HUES48 (cell line): ENCODE measurements at regions not wholly inside any gene's neighbourhood (a gene's known extent, or its start where the extent isn't known, plus 50 kb on each side); places are given as distances from the start of the nearest gene placed in this dataset.

Source experiments
- H3K27ac ChIP-seq: one replicate; pipeline ENCODE4 v1.7.0; 2013; ENCODE audit warnings: low read depth, low read length, inconsistent platforms
- H3K27me3 ChIP-seq: 2 replicates; pipeline ENCODE4 v1.6.1; 2013; ENCODE audit warnings: mild to moderate bottlenecking, low read length; ENCODE audit not compliant: control insufficient read depth, insufficient read depth
- H3K36me3 ChIP-seq: 2 replicates; pipeline ENCODE4 v1.6.1; 2013; ENCODE audit warnings: low read length; ENCODE audit not compliant: control insufficient read depth, insufficient read depth
- H3K4me1 ChIP-seq: 2 replicates; pipeline ENCODE4 v1.6.1; 2013; ENCODE audit warnings: mild to moderate bottlenecking, low read length; ENCODE audit not compliant: control insufficient read depth, insufficient read depth
- H3K4me3 ChIP-seq: 2 replicates; pipeline ENCODE4 v1.5.1; 2013; ENCODE audit warnings: mild to moderate bottlenecking, low read depth, low read length
- H3K9ac ChIP-seq: 2 replicates; pipeline ENCODE4 v1.6.1; 2013; ENCODE audit warnings: mild to moderate bottlenecking, low read depth, low read length, moderate library complexity
- H3K9me3 ChIP-seq: 2 replicates; pipeline ENCODE4 v1.6.1; 2013; ENCODE audit warnings: low read length; ENCODE audit not compliant: control insufficient read depth, insufficient read depth

DNA sequence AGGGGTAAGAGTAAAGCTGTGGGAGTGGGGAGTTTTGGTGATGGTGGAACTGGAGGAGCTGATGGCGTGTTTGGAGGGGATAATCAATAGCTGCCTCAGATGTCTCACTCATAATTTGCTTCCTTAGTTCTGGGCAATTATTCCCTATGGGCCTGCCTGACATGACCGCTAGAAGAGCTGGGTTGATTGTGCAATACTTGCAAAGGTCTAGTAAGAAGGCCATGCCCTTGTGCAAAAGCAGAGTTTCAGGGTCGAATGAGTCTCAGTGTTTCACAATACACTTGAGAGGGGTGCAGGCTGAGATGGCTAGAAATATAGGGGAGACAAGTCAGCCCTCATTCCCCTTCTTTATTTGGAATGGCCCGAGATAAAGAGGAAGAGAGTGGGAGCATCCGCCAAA lies 858.4 kb upstream of the POU3F4 start:
- Histone ChIP-seq H3K27ac (no peak overlapping the region), H3K27me3 (no peaks in the 10 kb centered on the region), H3K36me3 (no peaks in the 10 kb centered on the region), H3K9ac (no peak overlapping the region), H3K4me3 (no peak overlapping the region), H3K4me1 (no peaks in the 10 kb centered on the region), H3K9me3 (peaks cover 80% of the 10 kb centered on the region)

GRCh38 chrX:82658492-82658891 lies 849.6 kb upstream of the POU3F4 start:
- H3K27me3 ChIP-seq = no peaks in the 10 kb centered on the region
- H3K9me3 ChIP-seq = peaks cover 89% of the 10 kb centered on the region
- no peak overlapping the region for H3K4me3 ChIP-seq
- no peaks in the 10 kb centered on the region for H3K36me3 ChIP-seq
- H3K27ac ChIP-seq = no peak overlapping the region
- no peak overlapping the region for H3K9ac ChIP-seq
- no peaks in the 10 kb centered on the region for H3K4me1 ChIP-seq

GRCh38 chrX:82666355-82666754 lies 841.7 kb upstream of the POU3F4 start:
- Histone ChIP-seq H3K9ac (no peak overlapping the region), H3K9me3 (peaks cover 87% of the 10 kb centered on the region), H3K27me3 (no peaks in the 10 kb centered on the region), H3K4me1 (no peaks in the 10 kb centered on the region), H3K27ac (no peak overlapping the region), H3K36me3 (no peaks in the 10 kb centered on the region), H3K4me3 (no peak overlapping the region)

GRCh38 chrX:82675104-82675503 lies 833.0 kb upstream of the POU3F4 start:
- no peak overlapping the region for H3K27ac ChIP-seq
- H3K9ac ChIP-seq = no peak overlapping the region
- no peaks in the 10 kb centered on the region for H3K27me3 ChIP-seq
- peaks cover 58% of the 10 kb centered on the region for H3K9me3 ChIP-seq
- H3K36me3 ChIP-seq = no peaks in the 10 kb centered on the region
- no peak overlapping the region for H3K4me3 ChIP-seq
- H3K4me1 ChIP-seq = no peaks in the 10 kb centered on the region

DNA sequence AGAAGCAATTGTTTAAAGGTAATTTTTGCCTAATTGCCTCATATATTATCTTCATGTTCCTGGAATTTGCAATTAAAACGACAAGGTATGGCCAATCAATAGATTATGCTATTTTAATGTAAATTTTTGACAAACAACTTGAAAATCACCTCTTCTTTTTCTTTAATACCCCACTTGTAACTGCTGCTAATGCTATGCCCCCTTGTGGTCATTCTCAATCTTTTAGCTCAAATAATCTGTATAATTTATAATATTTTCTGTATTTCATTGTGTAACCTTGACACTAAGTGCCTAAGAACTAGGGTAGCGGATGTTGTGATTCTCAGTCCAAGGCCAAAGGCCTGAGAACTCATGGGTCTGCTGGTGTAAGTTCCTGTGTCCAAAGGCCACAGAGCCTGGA lies 831.7 kb upstream of the POU3F4 start:
- no peaks in the 10 kb centered on the region for H3K27me3 ChIP-seq
- no peak overlapping the region for H3K4me3 ChIP-seq
- peaks cover 53% of the 10 kb centered on the region for H3K9me3 ChIP-seq
- H3K27ac ChIP-seq = no peak overlapping the region
- H3K4me1 ChIP-seq = no peaks in the 10 kb centered on the region
- no peaks in the 10 kb centered on the region for H3K36me3 ChIP-seq
- H3K9ac ChIP-seq = no peak overlapping the region

DNA sequence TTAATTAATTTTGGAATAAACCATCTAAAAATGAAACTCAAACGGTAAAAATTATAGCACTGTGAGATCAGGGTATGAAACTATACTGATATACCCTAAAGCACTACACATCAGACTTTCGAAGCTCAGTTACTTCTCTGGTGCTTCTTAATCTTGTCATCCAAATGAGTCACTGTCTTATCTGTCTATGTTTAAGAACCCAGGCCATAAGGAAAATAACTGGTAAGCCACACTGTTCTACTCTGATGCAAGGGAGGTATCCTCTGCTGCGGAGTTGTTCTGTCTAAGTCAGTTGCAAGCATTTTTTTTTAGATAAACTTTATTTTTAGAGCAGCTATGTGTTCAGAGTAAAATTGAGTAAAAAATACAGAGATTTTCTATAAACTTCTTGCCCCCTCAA lies 830.8 kb upstream of the POU3F4 start:
- H3K9ac ChIP-seq = no peak overlapping the region
- H3K9me3 ChIP-seq = peaks cover 51% of the 10 kb centered on the region

DNA sequence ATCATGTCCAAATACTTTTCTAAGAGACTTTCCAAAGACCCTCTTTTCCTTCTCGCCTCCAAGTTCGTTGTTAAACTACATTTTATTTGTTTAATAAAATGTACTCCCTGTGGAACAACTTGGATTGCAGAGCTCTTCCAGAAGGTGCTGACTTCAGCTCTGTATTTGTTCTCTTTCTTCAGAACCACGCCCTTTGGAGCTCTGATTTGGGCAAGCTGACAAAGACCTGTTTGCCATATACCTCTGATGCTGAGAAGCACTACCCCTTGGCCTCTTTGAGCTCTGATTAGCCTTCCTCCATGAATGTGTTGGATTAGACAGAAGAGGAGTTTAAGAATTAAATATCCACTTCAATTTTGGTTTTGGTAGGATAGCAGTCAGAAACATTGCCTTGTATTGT lies 815.1 kb upstream of the POU3F4 start:
- no peaks in the 10 kb centered on the region; the same call in 1 of the 2 replicates for H3K4me1 ChIP-seq
- no peak overlapping the region for H3K9ac ChIP-seq
- H3K27me3 ChIP-seq = no peaks in the 10 kb centered on the region
- peaks cover 30% of the 10 kb centered on the region for H3K9me3 ChIP-seq
- no peaks in the 10 kb centered on the region for H3K36me3 ChIP-seq
- H3K4me3 ChIP-seq = no peak overlapping the region
- H3K27ac ChIP-seq = no peak overlapping the region

More for the DNA sequence above, 830.8 kb upstream of the POU3F4 start:
- Histone ChIP-seq H3K36me3 (no peaks in the 10 kb centered on the region), H3K27me3 (no peaks in the 10 kb centered on the region), H3K4me1 (no peaks in the 10 kb centered on the region), H3K27ac (no peak overlapping the region), H3K4me3 (no peak overlapping the region)

GRCh38 chrX:82695066-82695465 lies 813.0 kb upstream of the POU3F4 start:
- Histone ChIP-seq H3K27me3 (no peaks in the 10 kb centered on the region), H3K9ac (no peak overlapping the region), H3K4me1 (no peaks in the 10 kb centered on the region; the same call in 1 of the 2 replicates), H3K9me3 (peaks cover 20% of the 10 kb centered on the region), H3K27ac (no peak overlapping the region), H3K4me3 (no peak overlapping the region), H3K36me3 (no peaks in the 10 kb centered on the region)

DNA sequence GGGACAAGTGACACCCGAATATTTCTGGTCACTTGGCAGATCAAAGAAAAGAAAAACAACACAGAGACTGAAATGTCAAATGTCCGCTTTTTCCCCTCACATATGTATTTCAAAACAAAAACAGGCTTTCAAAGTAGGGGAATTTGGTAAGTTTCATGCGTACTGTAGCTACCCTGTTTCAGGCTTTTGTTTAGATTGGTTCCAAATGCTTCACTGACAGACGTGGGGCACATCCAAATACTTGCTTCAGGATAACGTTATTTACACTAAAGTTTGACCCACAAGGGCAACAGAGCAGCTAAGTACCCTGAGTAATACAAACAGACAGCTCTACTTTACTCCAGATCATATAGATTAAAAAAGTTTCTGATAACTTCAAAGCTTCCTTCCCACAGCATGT lies 804.5 kb upstream of the POU3F4 start:
- Histone ChIP-seq H3K9me3 (peaks cover 24% of the 10 kb centered on the region; the same call in 1 of the 2 replicates), H3K27me3 (no peaks in the 10 kb centered on the region), H3K4me1 (peaks cover 11% of the 10 kb centered on the region; the same call in 1 of the 2 replicates), H3K36me3 (no peaks in the 10 kb centered on the region), H3K27ac (no peak overlapping the region), H3K9ac (no peak overlapping the region), H3K4me3 (no peak overlapping the region)

DNA sequence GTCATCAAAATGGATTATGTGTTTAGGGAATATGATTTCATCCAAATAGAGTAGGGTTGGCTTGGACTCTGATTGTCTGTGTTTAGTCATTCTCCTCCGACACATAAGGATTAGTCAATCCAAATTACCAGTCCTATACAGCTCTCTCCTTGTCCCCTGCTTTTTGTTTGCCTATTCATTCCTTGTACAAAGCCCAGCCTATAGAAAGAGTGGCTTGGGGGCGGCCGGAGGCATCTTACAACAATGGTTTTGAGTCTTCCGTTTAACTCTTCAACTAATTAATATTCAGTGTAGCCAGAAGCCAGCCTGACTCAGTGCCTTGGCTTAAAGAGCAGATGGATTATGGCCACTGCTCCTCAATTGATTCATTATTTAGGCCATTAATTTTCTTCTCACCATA lies 796.6 kb upstream of the POU3F4 start:
- Histone ChIP-seq H3K36me3 (no peaks in the 10 kb centered on the region), H3K9me3 (peaks cover 27% of the 10 kb centered on the region; the same call in 1 of the 2 replicates), H3K4me3 (no peak overlapping the region), H3K27ac (no peak overlapping the region), H3K27me3 (no peaks in the 10 kb centered on the region), H3K4me1 (peaks cover 10% of the 10 kb centered on the region; the same call in 1 of the 2 replicates), H3K9ac (no peak overlapping the region)

DNA sequence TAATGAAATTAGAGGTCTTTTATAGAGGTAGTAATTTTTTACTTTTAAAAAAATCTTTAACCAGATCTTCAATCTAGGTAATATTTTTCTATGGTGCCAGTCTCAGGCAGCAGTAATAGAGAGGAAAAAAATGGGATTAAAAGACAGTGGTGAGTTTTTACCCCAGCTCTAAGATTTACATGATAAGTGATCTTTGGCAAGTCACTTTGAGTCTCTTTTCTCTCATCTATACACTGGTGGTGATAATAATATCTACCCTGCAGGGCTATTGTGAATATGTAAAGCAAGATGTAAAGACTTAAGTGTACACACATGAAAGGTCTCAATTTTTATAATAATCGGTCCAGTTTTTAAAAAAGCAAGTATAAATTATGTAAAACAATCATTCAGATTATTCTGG lies 786.2 kb upstream of the POU3F4 start:
- Histone ChIP-seq H3K4me3 (no peak overlapping the region), H3K4me1 (peaks cover 17% of the 10 kb centered on the region), H3K27ac (no peak overlapping the region), H3K36me3 (no peaks in the 10 kb centered on the region), H3K27me3 (no peaks in the 10 kb centered on the region), H3K9ac (no peak overlapping the region), H3K9me3 (peaks cover 27% of the 10 kb centered on the region; the same call in 1 of the 2 replicates)

DNA sequence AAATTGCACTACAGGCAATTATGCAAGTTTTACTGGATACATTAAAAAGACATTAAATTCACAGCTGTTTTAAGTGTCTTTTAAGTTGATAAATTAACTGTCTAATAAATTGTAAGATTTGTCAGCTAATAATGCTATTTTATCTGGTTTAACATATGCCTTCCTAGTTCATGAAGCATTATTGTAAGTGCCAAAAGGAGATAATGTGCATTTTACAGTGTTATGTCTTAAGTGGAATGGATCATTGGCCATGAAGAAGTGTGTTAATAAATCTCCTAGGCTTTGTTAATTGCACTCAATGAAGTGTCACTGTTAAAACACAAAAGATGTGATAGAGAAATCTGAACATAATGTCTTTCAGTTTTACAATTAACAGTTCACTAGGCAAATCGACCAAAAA lies 784.3 kb upstream of the POU3F4 start:
- H3K27ac ChIP-seq = no peak overlapping the region
- H3K4me1 ChIP-seq = peaks cover 17% of the 10 kb centered on the region
- H3K36me3 ChIP-seq = no peaks in the 10 kb centered on the region
- H3K27me3 ChIP-seq = no peaks in the 10 kb centered on the region
- no peak overlapping the region for H3K4me3 ChIP-seq
- no peak overlapping the region for H3K9ac ChIP-seq
- peaks cover 19% of the 10 kb centered on the region; the same call in 1 of the 2 replicates for H3K9me3 ChIP-seq
